Calu3 (cell line): ENCODE measurements at regions not wholly inside any gene's neighbourhood (a gene's known extent, or its start where the extent isn't known, plus 50 kb on each side); places are given as distances from the start of the nearest gene placed in this dataset.

ENCODE experiments used
- BruUV-seq: library from RNA; stranded (reverse); fragments of 400-500 nt; replicated peaks from 2 replicates; lab custom pipeline; 2021; lab: Mats Ljungman, UMichigan
- CTCF ChIA-PET: fragments of 300-600 bp; sonication (Branson Sonifier 250); formaldehyde crosslinking; loops from one replicate; lab custom pipeline; 2022; ENCODE audit warnings: antibody characterized with exemption; lab: Charles Lee
- DNase-seq: peaks from one replicate; pipeline ENCODE4 v3.0.0; 2022
- H3K27ac Mint-ChIP-seq: one replicate; pipeline ENCODE4 v1.8.0; 2022; ENCODE audit warnings: mixed read lengths; ENCODE audit not compliant: unreplicated experiment
- H3K27me3 Mint-ChIP-seq: one replicate; pipeline ENCODE4 v1.8.0; 2022; ENCODE audit warnings: mixed read lengths; ENCODE audit not compliant: unreplicated experiment
- H3K36me3 Mint-ChIP-seq: one replicate; pipeline ENCODE4 v1.8.0; 2022; ENCODE audit warnings: mild to moderate bottlenecking, moderate library complexity, mixed read lengths; ENCODE audit not compliant: insufficient read depth, unreplicated experiment
- H3K4me1 Mint-ChIP-seq: one replicate; pipeline ENCODE4 v1.8.0; 2022; ENCODE audit warnings: mild to moderate bottlenecking, low read depth, mixed read lengths; ENCODE audit not compliant: unreplicated experiment
- H3K4me3 Mint-ChIP-seq: one replicate; pipeline ENCODE4 v1.8.0; 2022; ENCODE audit warnings: mild to moderate bottlenecking, low read depth, moderate library complexity, mixed read lengths; ENCODE audit not compliant: unreplicated experiment
- H3K9me3 Mint-ChIP-seq: one replicate; pipeline ENCODE4 v1.8.0; 2022; ENCODE audit warnings: low read depth, mixed read lengths; ENCODE audit not compliant: unreplicated experiment
- CTCF ChIP-seq: fragments of 200-600 bp; IDR thresholded peaks from one replicate; pipeline ENCODE4 v1.8.0; 2022; ENCODE audit warnings: antibody characterized with exemption; ENCODE audit not compliant: unreplicated experiment
- intact Hi-C: fragments of 100-400 bp; cut with micrococcal nuclease; formaldehyde crosslinking; loops from one replicate; pipeline ENCODE4 v1.10.0; 2022; ENCODE audit not compliant: unreplicated experiment

GRCh38 chr22:47561115-47561675 is 798.7 kb downstream of the TBC1D22A start:
- TF ChIP-seq CTCF, result no peak
- Mint-ChIP-seq H3K36me3 (no peaks in the 10 kb centered on the region), H3K27ac (no peak overlapping the region), H3K9me3 (peaks cover 26% of the 10 kb centered on the region), H3K4me1 (no peaks in the 10 kb centered on the region), H3K4me3 (no peak overlapping the region), H3K27me3 (no peaks in the 10 kb centered on the region)
- CTCF ChIA-PET, result interaction anchor here (0.6 kb wide), 1 partner anchor 46 kb away, joined by 7 read pairs; no protein-coding TSS in a partner anchor
- intact Hi-C loops, result no loop called here
- no peak for DNase-seq
- no TSS peak for BruUV-seq

GRCh38 chr22:47558828-47559700 is 796.6 kb downstream of the TBC1D22A start:
- intact Hi-C loops, result no loop called here
- TF ChIP-seq CTCF, result no peak
- H3K4me1 Mint-ChIP-seq, result no peaks in the 10 kb centered on the region
- H3K27me3 Mint-ChIP-seq, result no peaks in the 10 kb centered on the region
- DNase-seq, result no peak
- H3K27ac Mint-ChIP-seq, result no peak overlapping the region
- CTCF ChIA-PET, result no interaction called here
- H3K4me3 Mint-ChIP-seq, result no peak overlapping the region
- no peaks in the 10 kb centered on the region for H3K36me3 Mint-ChIP-seq
- no TSS peak for BruUV-seq
- H3K9me3 Mint-ChIP-seq, result peaks cover 25% of the 10 kb centered on the region

GRCh38 chr22:47556473-47556872 is 794.0 kb downstream of the TBC1D22A start:
- no peak overlapping the region for H3K4me3 Mint-ChIP-seq
- BruUV-seq, result no TSS peak
- H3K27me3 Mint-ChIP-seq, result no peaks in the 10 kb centered on the region
- intact Hi-C loops, result no loop called here
- CTCF ChIA-PET, result no interaction called here
- H3K27ac Mint-ChIP-seq, result no peak overlapping the region
- H3K4me1 Mint-ChIP-seq, result no peaks in the 10 kb centered on the region
- DNase-seq, result no peak
- peaks cover 16% of the 10 kb centered on the region for H3K9me3 Mint-ChIP-seq
- TF ChIP-seq CTCF, result no peak
- no peaks in the 10 kb centered on the region for H3K36me3 Mint-ChIP-seq

- Mint-ChIP-seq H3K4me3 (no peak overlapping the region), H3K27ac (no peak overlapping the region), H3K4me1 (no peaks in the 10 kb centered on the region), H3K36me3 (no peaks in the 10 kb centered on the region), H3K27me3 (no peaks in the 10 kb centered on the region), H3K9me3 (peaks cover 20% of the 10 kb centered on the region)
- CTCF ChIA-PET, result no interaction called here
- intact Hi-C loops, result no loop called here
- BruUV-seq, result no TSS peak
- DNase-seq, result no peak
- no peak for TF ChIP-seq CTCF
Measured at GRCh38 chr22:47553436-47553835, 791.0 kb downstream of the TBC1D22A start.
